GM18861 (cell line): ENCODE measurements at regions not wholly inside any gene's neighbourhood (a gene's known extent, or its start where the extent isn't known, plus 50 kb on each side); places are given as distances from the start of the nearest gene placed in this dataset.

Experiments used
- ATAC-seq: cut with Tn5 transposase; IDR thresholded peaks from one replicate; pipeline ENCODE4 v1.9.1; 2021; ENCODE audit not compliant: unreplicated experiment

GRCh38 chr2:71749671-71750101 is 296.3 kb downstream of the DYSF start:
- no peak for ATAC-seq

DNA sequence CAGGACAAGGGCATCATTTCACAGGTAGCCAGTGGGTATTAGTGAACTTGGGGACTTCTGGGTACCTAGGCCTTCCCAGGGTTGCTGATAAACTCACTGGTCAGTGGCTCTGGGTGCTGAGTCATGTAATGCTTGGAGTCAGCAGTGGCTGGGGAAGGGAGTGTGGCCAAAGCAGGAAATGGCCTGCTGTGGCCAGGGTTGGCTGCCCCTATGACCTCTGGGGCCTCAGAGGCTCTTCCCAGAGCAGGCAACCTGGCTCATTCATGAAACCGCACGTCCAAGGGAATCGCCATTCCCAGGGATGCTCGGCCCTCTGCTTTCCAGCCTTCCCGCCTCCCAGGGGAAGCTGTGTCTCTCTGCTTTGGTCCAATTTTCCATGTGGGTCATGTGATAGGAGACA is 294.9 kb downstream of the DYSF start:
- ATAC-seq: no peak

DNA sequence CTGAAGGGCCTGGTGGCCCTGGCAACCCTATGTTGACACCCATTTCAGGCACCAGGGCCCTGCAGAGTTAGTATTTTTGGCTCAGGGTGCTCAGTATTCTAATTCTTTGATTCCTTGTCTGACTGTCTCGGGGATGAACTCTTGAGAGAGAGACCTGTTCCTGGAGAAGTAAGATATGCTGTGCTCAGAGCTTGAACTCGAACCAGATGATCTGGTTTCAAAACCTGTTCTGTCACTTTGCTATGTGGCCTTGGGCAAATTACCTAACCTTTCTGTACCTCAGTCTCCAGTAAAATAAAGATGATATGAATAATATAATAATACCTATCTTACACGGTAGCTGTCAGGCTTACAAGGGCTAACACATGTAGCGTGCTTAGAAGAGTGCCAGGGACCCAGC is 294.2 kb downstream of the DYSF start:
- no peak for ATAC-seq

- ATAC-seq: no peak
These were observed 293.7 kb downstream of the DYSF start for GRCh38 chr2:71746946-71747501.

- no peak for ATAC-seq
These were observed 291.4 kb downstream of the DYSF start for GRCh38 chr2:71744781-71745180.

DNA sequence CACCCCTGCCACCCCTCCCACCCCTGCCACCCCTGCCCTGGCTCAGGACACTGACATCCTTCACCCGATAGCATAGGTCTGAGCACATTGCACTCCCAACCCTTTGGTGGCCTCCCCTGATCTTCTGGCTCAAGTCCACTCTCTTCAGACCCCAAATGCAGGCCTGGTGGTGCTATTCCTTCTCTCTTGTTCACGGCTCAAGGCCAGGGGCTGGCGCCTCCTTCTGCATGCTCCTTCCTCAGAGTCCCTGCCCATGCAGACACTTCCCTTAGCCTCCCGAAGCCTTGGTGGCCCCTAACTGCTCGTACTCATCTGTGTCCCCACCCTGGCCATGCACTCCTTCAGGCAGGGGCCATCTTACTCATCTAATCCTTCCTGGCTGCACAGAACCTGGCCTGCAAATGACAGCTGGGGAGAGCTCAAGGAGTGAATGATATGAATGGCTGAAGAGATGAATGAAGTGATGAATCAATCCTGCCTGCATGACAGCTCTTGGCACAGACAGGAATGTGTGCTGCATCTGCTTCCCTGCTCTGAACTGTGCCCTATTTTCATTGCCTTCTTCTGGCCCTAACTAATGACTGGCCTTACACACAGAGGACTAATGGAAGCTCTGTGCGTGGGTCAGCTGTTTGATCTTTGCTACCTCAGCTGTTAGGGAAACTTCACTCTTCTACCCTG is 290.8 kb downstream of the DYSF start:
- ATAC-seq: no peak

- no peak for ATAC-seq
These were observed 289.7 kb downstream of the DYSF start for GRCh38 chr2:71742953-71743601.

DNA sequence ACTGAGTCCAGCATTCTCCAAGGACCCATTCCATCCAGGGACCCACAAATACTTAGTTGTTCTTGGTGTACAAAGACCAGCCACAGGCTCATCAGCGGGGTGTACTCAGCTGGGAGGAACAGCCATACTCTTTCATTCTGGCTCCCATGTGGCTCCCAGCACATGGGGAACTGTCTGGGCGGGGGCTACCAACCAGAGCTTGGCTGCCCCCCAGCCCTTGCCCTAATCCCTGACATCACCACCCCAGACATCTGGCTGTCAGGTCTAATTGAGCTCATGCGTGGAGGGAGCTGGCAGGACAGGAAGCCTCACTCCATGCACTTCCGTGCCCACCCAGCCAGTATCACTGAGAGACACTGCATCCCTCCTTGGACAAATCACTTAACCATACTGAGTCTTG is 283.6 kb downstream of the DYSF start:
- ATAC-seq: no peak

DNA sequence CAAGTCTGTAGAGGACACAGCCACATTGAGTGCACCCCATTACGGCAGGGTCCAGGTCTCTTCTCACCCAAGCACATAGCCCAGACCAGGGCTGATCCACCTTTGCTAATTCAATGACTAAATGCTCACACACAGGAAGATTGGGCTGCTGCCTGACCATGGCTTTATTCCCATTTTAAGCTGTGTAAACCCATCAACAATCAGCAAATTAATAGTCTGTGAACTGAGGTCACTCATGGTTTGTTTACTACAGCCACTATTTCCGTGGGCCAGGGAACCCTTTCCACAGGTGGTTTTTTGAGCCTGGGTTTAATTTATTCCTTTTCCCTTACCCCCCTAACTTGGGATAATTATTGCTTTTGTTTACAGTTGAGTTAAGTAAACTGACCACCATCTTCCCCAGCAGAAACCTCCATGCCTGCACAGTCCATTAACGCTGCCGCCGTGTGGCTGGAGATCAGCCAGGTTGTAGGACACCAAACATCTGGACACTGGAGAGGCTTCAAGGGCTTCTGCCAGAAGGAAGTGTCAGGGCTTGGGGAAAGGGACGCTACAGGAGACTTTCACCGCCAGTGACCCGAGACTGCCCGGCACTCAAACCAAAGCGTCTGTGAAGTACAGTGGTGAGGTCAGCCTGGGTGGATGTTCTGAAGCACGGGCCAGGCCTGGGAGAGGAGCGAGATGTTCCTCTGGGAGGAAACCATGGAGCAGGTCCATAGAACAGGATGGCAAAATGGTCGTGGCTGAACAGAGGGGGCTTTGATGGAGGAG is 282.9 kb downstream of the DYSF start:
- ATAC-seq: no peak
